NB4 (cell line): ENCODE measurements at regions not wholly inside any gene's neighbourhood (a gene's known extent, or its start where the extent isn't known, plus 50 kb on each side); places are given as distances from the start of the nearest gene placed in this dataset.

Experiments
- POLR2A ChIP-seq: IDR thresholded peaks from 2 replicates; pipeline ENCODE4 v1.6.1; 2011; ENCODE audit warnings: mild to moderate bottlenecking; ENCODE audit not compliant: insufficient read length; ENCODE audit errors: extremely low read depth
- TF ChIP-seq, protein P1 (sequence below): IDR thresholded peaks from one replicate; pipeline ENCODE4 v1.5.1; 2012; ENCODE audit warnings: low read depth, low read length

GRCh38 chr3:59540696-59541095, 490.9 kb upstream of the CFAP20DC start:
- TF ChIP-seq, protein P1, sequence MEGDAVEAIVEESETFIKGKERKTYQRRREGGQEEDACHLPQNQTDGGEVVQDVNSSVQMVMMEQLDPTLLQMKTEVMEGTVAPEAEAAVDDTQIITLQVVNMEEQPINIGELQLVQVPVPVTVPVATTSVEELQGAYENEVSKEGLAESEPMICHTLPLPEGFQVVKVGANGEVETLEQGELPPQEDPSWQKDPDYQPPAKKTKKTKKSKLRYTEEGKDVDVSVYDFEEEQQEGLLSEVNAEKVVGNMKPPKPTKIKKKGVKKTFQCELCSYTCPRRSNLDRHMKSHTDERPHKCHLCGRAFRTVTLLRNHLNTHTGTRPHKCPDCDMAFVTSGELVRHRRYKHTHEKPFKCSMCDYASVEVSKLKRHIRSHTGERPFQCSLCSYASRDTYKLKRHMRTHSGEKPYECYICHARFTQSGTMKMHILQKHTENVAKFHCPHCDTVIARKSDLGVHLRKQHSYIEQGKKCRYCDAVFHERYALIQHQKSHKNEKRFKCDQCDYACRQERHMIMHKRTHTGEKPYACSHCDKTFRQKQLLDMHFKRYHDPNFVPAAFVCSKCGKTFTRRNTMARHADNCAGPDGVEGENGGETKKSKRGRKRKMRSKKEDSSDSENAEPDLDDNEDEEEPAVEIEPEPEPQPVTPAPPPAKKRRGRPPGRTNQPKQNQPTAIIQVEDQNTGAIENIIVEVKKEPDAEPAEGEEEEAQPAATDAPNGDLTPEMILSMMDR = no peak
- no peak for TF ChIP-seq POLR2A
